ENCODE measurements at regions not wholly inside any gene's neighbourhood (a gene's known extent, or its start where the extent isn't known, plus 50 kb on each side); places are given as distances from the start of the nearest gene placed in this dataset.
A peak's percentile ranks its signal among the peaks of the same experiment; 100 is the strongest.

DNA sequence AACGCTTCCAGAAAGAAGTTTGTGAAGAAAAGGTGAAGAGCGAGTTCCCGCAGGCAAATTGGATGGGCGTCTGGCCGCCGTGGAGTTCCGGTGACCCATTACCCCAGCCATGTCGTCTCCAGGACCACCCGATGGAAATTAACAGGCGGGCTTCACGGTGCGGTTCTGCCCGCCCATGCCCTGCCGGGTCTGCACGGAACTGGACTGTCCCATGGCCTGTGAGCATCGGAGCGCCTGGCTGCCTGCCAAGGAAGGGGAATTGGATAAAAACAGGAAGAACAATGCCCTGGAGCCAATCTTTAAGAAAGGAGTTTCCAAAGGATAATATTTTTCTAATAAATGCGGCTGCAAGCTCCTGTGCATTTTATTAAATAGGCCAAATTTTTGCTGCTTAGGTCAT, 319.8 kb upstream of the SLC7A11 start:
- Histone ChIP-seq H3K4me3 (ENCODE audit: low read depth, low read length) (no peak overlapping the region), H3K36me3 (ENCODE audit: control insufficient read depth, insufficient read depth, low read length) (no peaks in the 10 kb centered on the region), H3K27me3 (ENCODE audit: control insufficient read depth, insufficient read depth, low read length) (no peaks in the 10 kb centered on the region)
- DNase-seq (ENCODE audit: low read depth) (no peak), FAIRE-seq (no peak)
- TF ChIP-seq, protein P1, sequence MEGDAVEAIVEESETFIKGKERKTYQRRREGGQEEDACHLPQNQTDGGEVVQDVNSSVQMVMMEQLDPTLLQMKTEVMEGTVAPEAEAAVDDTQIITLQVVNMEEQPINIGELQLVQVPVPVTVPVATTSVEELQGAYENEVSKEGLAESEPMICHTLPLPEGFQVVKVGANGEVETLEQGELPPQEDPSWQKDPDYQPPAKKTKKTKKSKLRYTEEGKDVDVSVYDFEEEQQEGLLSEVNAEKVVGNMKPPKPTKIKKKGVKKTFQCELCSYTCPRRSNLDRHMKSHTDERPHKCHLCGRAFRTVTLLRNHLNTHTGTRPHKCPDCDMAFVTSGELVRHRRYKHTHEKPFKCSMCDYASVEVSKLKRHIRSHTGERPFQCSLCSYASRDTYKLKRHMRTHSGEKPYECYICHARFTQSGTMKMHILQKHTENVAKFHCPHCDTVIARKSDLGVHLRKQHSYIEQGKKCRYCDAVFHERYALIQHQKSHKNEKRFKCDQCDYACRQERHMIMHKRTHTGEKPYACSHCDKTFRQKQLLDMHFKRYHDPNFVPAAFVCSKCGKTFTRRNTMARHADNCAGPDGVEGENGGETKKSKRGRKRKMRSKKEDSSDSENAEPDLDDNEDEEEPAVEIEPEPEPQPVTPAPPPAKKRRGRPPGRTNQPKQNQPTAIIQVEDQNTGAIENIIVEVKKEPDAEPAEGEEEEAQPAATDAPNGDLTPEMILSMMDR (IDR thresholded peaks at IDR 0.05; ENCODE audit: insufficient read depth, low read length, severe bottlenecking): no peak

DNA sequence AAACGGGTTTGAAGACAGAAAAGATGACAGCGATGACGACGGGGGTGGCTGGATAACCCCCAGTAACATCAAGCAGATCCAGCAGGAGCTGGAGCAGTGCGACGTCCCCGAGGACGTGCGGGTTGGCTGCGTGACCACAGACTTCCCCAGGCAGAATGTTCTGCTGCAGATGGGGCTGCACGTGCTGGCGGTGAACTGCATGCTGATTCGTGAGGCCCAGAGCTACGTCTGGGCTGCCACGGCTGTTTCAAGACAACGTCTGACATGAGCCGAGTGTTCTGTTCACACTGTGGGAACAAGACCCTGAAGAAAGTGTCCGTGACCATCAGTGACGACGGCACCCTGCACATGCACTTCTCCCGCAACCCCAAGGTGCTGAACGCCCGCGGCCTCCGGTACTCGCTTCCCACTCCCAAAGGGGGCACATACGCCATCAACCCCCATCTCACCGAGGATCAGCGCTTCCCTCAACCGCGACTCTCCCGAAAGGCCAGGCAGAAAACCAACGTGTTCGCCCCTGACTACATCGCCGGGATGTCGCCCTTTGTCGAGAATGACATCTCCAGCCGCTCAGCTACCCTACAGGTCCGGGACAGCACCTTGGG, 319.2 kb upstream of the SLC7A11 start:
- Histone ChIP-seq H3K4me3 (ENCODE audit: low read depth, low read length) (no peak overlapping the region), H3K27me3 (ENCODE audit: control insufficient read depth, insufficient read depth, low read length) (no peaks in the 10 kb centered on the region), H3K36me3 (ENCODE audit: control insufficient read depth, insufficient read depth, low read length) (no peaks in the 10 kb centered on the region)
- DNase-seq (ENCODE audit: low read depth): no peak
- FAIRE-seq: peak; percentile 70
- TF ChIP-seq, protein P1 (IDR thresholded peaks at IDR 0.05; ENCODE audit: insufficient read depth, low read length, severe bottlenecking): no peak

DNA sequence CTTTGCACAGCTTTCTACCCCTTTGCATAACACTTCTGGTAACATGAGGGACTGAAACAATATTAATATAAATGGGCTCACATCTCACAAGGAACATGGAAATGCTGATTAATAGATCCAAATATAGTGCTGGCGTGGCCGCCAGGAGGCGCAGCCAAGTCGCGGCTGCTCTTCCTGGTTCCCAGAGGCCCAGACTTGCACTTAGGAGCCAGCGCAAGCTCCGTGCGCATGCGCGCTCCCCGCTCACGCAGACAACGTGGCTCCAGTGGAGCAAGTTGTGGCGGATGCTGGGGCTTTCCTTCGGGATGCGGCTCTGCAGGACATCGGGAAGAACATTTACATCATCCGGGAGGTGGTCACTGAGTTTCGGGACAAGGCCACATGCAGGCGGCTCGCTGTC, 318.3 kb upstream of the SLC7A11 start:
- DNase-seq (ENCODE audit: low read depth): no peak
- Histone ChIP-seq H3K27me3 (ENCODE audit: control insufficient read depth, insufficient read depth, low read length) (no peaks in the 10 kb centered on the region), H3K4me3 (ENCODE audit: low read depth, low read length) (no peak overlapping the region), H3K36me3 (ENCODE audit: control insufficient read depth, insufficient read depth, low read length) (no peaks in the 10 kb centered on the region)
- no peak for FAIRE-seq
- TF ChIP-seq, protein P1 (IDR thresholded peaks at IDR 0.05; ENCODE audit: insufficient read depth, low read length, severe bottlenecking): no peak

DNA sequence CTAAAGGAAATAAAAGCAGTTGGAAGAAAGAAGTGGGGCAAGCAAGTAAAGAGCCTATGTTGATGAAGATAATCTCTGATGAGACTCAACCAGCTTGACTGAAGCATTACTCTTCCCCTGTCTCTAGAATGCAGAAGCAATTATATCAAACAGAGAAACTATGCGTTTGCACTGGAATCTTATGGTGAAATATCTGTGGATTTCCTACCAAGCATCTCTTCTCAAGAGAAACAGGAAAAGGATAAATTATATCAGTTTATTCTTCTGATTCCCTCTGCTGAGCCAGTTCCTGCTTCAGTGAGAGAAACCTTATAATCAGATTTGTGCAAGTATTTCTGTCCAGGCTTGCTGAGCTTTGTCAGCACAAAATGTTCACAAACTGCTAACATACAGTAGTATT, 316.7 kb upstream of the SLC7A11 start:
- TF ChIP-seq, protein P1 (IDR thresholded peaks at IDR 0.05; ENCODE audit: insufficient read depth, low read length, severe bottlenecking): no peak
- no peak overlapping the region for H3K4me3 ChIP-seq (ENCODE audit: low read depth, low read length)
- H3K27me3 ChIP-seq (ENCODE audit: control insufficient read depth, insufficient read depth, low read length): no peaks in the 10 kb centered on the region
- H3K36me3 ChIP-seq (ENCODE audit: control insufficient read depth, insufficient read depth, low read length): no peaks in the 10 kb centered on the region
- FAIRE-seq: no peak
- no peak for DNase-seq (ENCODE audit: low read depth)

DNA sequence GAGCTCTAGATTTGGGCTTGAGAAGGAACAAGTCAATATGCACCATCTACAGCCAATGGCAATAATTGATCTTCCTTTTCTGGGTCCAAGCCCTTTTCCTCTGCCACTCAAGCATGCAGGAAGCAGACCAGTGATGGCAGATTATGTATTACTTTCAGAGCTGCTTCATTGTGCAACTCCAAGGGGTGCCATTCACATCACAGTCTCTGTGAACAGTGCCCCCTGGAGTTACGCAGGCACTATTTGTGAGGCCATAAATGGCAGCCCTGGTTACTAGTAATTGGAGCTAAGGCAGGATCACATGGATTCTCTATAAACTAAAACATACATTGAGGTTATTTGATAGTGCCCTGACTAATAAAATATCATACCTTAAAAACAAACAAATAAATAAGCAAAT, 313.4 kb upstream of the SLC7A11 start:
- no peak overlapping the region for H3K4me3 ChIP-seq (ENCODE audit: low read depth, low read length)
- no peaks in the 10 kb centered on the region for H3K27me3 ChIP-seq (ENCODE audit: control insufficient read depth, insufficient read depth, low read length)
- peak; percentile 26 for DNase-seq (ENCODE audit: low read depth)
- FAIRE-seq: no peak
- TF ChIP-seq, protein P1 (IDR thresholded peaks at IDR 0.05; ENCODE audit: insufficient read depth, low read length, severe bottlenecking): peak; percentile 23
- H3K36me3 ChIP-seq (ENCODE audit: control insufficient read depth, insufficient read depth, low read length): no peaks in the 10 kb centered on the region

DNA sequence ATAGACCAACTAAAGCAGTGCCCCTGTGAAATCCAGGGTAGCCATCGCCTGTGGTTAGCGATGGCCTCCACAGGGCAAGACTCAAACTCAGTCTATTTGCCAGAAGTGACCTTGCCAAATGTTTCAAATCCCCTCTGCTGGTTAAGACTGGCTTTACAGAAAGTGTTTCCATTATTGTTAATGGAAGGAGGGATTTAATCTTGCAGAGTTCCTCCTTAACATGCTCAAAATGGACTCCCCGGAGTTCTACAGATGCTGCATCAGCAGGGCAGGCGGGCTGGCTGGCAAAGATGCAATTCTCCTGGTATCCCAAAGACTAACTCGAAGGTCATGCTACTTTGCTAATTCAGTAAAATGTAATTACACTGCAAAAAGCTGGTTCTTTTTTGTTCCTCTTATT, 313.0 kb upstream of the SLC7A11 start:
- FAIRE-seq (peak; percentile 50), DNase-seq (ENCODE audit: low read depth) (no peak)
- no peak overlapping the region for H3K4me3 ChIP-seq (ENCODE audit: low read depth, low read length)
- H3K27me3 ChIP-seq (ENCODE audit: control insufficient read depth, insufficient read depth, low read length): no peaks in the 10 kb centered on the region
- H3K36me3 ChIP-seq (ENCODE audit: control insufficient read depth, insufficient read depth, low read length): no peaks in the 10 kb centered on the region
- TF ChIP-seq, protein P1 (IDR thresholded peaks at IDR 0.05; ENCODE audit: insufficient read depth, low read length, severe bottlenecking): no peak
